GM12878 (cell line): ENCODE measurements at regions not wholly inside any gene's neighbourhood (a gene's known extent, or its start where the extent isn't known, plus 50 kb on each side); places are given as distances from the start of the nearest gene placed in this dataset.
A peak's percentile ranks its signal among the peaks of the same experiment; 100 is the strongest.

Experiments used
- BCL3 ChIP-seq: IDR thresholded peaks from 2 replicates; pipeline ENCODE4 v1.6.1; 2011; ENCODE audit warnings: borderline replicate concordance, low read depth, mild to moderate bottlenecking, moderate library complexity, low read length; ENCODE audit not compliant: insufficient read depth, poor library complexity, severe bottlenecking
- CHD1 ChIP-seq: IDR thresholded peaks from 2 replicates; pipeline ENCODE4 v1.6.1; 2012; ENCODE audit warnings: low read depth, low read length, improper control_type of control experiment
- CREB1 ChIP-seq: IDR thresholded peaks from 2 replicates; pipeline ENCODE4 v1.6.1; 2012; ENCODE audit warnings: low read depth, mild to moderate bottlenecking, inconsistent platforms
- DPF2 ChIP-seq: fragments of 450-650 bp; IDR thresholded peaks from 2 replicates; pipeline ENCODE4 v1.6.1; 2017; ENCODE audit warnings: mild to moderate bottlenecking
- E2F4 ChIP-seq: IDR thresholded peaks from 2 replicates; pipeline ENCODE4 v1.6.1; 2012; ENCODE audit warnings: low read depth, low read length, improper control_type of control experiment
- GABPA ChIP-seq: IDR thresholded peaks from 2 replicates; pipeline ENCODE4 v1.6.1; 2014; ENCODE audit warnings: antibody characterized with exemption, low read depth, mild to moderate bottlenecking, inconsistent platforms
- IRF3 ChIP-seq: fragments of 450-650 bp; IDR thresholded peaks from 2 replicates; pipeline ENCODE4 v1.6.1; 2014; ENCODE audit warnings: mild to moderate bottlenecking
- MLLT1 ChIP-seq: fragments of 450-650 bp; IDR thresholded peaks from 2 replicates; pipeline ENCODE4 v1.6.1; 2016; ENCODE audit warnings: mild to moderate bottlenecking
- MTA2 ChIP-seq: fragments of 450-650 bp; IDR thresholded peaks from 2 replicates; pipeline ENCODE4 v1.6.1; 2016; ENCODE audit warnings: low read depth, mild to moderate bottlenecking, moderate library complexity
- NFIC ChIP-seq: IDR thresholded peaks from 2 replicates; pipeline ENCODE4 v1.6.1; 2012; ENCODE audit warnings: low read depth, mild to moderate bottlenecking, inconsistent platforms, low read length, moderate library complexity
- SKIL ChIP-seq: fragments of 450-650 bp; IDR thresholded peaks from 2 replicates; pipeline ENCODE4 v1.6.1; 2017; ENCODE audit warnings: mild to moderate bottlenecking, low read depth, inconsistent platforms; ENCODE audit not compliant: poor library complexity, severe bottlenecking
- SMAD5 ChIP-seq: IDR thresholded peaks from 2 replicates; pipeline ENCODE4 v1.6.1; 2016; ENCODE audit warnings: antibody characterized with exemption, low read depth
- SPI1 ChIP-seq: IDR thresholded peaks from 2 replicates; pipeline ENCODE4 v1.6.1; 2011; ENCODE audit warnings: low read depth, mild to moderate bottlenecking, low read length, moderate library complexity, borderline replicate concordance; ENCODE audit not compliant: insufficient read depth
- SREBF2 ChIP-seq: IDR thresholded peaks from 2 replicates; pipeline ENCODE4 v1.6.1; 2012; ENCODE audit warnings: mild to moderate bottlenecking, low read length
- SRF ChIP-seq, 2 experiments: IDR thresholded peaks; 2 replicates each; pipeline ENCODE4 v1.6.1; 2011; ENCODE audit warnings: low read depth in 2 of 2, low read length in 2 of 2, mild to moderate bottlenecking in 1 of 2, moderate library complexity in 1 of 2
- TCF7 ChIP-seq: IDR thresholded peaks from 2 replicates; pipeline ENCODE4 v1.6.1; 2014; ENCODE audit warnings: antibody characterized with exemption, borderline replicate concordance
- ZBED1 ChIP-seq: IDR thresholded peaks from 2 replicates; pipeline ENCODE4 v1.6.1; 2016; ENCODE audit warnings: borderline replicate concordance
- ZSCAN29 ChIP-seq: fragments of 450-650 bp; IDR thresholded peaks from 2 replicates; pipeline ENCODE4 v1.6.1; 2017; ENCODE audit warnings: mild to moderate bottlenecking, moderate library complexity

GRCh38 chr2:76415821-76416220, 705.1 kb upstream of the GCFC2 start (continued):
- peak; percentile 91 for TF ChIP-seq DPF2
- 0 out of 2 replicates have a peak, but pooled peaks have one; percentile 43 for TF ChIP-seq MLLT1
- no peak for TF ChIP-seq CHD1
- peak; percentile 91 for TF ChIP-seq SPI1
- TF ChIP-seq SMAD5: no peak
- TF ChIP-seq BCL3: no peak
- peak; percentile 27 for TF ChIP-seq SKIL
- no peak for TF ChIP-seq CREB1
- no peak for TF ChIP-seq E2F4
- no peak for TF ChIP-seq NFIC
- no peak for TF ChIP-seq GABPA
- no peak for TF ChIP-seq IRF3
- peak; percentile 57 for TF ChIP-seq MTA2
- TF ChIP-seq TCF7: no peak
- no peak for TF ChIP-seq ZBED1
- no peak for TF ChIP-seq ZSCAN29
- no peak for TF ChIP-seq SRF (IDR thresholded peaks at IDR 0.05; ENCODE audit: low read depth in 2 of 2, low read length in 2 of 2)
- TF ChIP-seq SREBF2: no peak
